ENCODE measurements at regions not wholly inside any gene's neighbourhood (a gene's known extent, or its start where the extent isn't known, plus 50 kb on each side); places are given as distances from the start of the nearest gene placed in this dataset.
"Not testable (repeated sequence)": the region's sequence is repeated elsewhere in the genome, so short reads cannot be mapped to it uniquely, and the experiment has no call there.

- DNase-seq, result no peak
Measured at GRCh38 chr3:26078539-26078938, 288.6 kb downstream of the OXSM start.

- no peak for DNase-seq
Measured at GRCh38 chr3:26081166-26081565, 291.3 kb downstream of the OXSM start.

GRCh38 chr3:26081806-26082205, 291.9 kb downstream of the OXSM start:
- no peak for DNase-seq

GRCh38 chr3:26082911-26083310, 293.0 kb downstream of the OXSM start:
- no peak for DNase-seq

GRCh38 chr3:26084629-26085028, 294.7 kb downstream of the OXSM start:
- no peak for DNase-seq

GRCh38 chr3:26087751-26088150, 297.9 kb downstream of the OXSM start:
- DNase-seq, result no peak

GRCh38 chr3:26089249-26089648, 299.4 kb downstream of the OXSM start:
- DNase-seq, result no peak

- no peak for DNase-seq
Measured at GRCh38 chr3:26090589-26090988, 300.7 kb downstream of the OXSM start.

- DNase-seq, result no peak
Measured at GRCh38 chr3:26091096-26091495, 301.2 kb downstream of the OXSM start.

- DNase-seq, result no peak
Measured at GRCh38 chr3:26091626-26092025, 301.7 kb downstream of the OXSM start.

- DNase-seq, result not testable (repeated sequence)
Measured at GRCh38 chr3:26097111-26097510, 307.2 kb downstream of the OXSM start.

- DNase-seq, result no peak
Measured at GRCh38 chr3:26099692-26100091, 309.8 kb downstream of the OXSM start.

- no peak for DNase-seq
Measured at GRCh38 chr3:26100176-26100575, 310.3 kb downstream of the OXSM start.

GRCh38 chr3:26102376-26102775, 312.5 kb downstream of the OXSM start:
- DNase-seq, result no peak

- no peak for DNase-seq
Measured at GRCh38 chr3:26104851-26105251, 315.0 kb downstream of the OXSM start.

GRCh38 chr3:26105261-26105660, 315.4 kb downstream of the OXSM start:
- DNase-seq, result no peak

GRCh38 chr3:26106228-26106627, 316.3 kb downstream of the OXSM start:
- DNase-seq, result no peak

GRCh38 chr3:26108846-26109489, 319.1 kb downstream of the OXSM start:
- DNase-seq, result no peak

GRCh38 chr3:26114851-26115250, 325.0 kb downstream of the OXSM start:
- DNase-seq, result no peak

- DNase-seq, result no peak
Measured at GRCh38 chr3:26118165-26118564, 328.3 kb downstream of the OXSM start.

- DNase-seq, result no peak
Measured at GRCh38 chr3:26132942-26133341, 343.1 kb downstream of the OXSM start.

GRCh38 chr3:26141296-26141695, 351.4 kb downstream of the OXSM start:
- DNase-seq, result no peak

- no peak for DNase-seq
Measured at GRCh38 chr3:26145769-26146168, 355.9 kb downstream of the OXSM start.

GRCh38 chr3:26157428-26157827, 367.5 kb downstream of the OXSM start:
- not testable (repeated sequence) for DNase-seq

GRCh38 chr3:26171006-26171405, 381.1 kb downstream of the OXSM start:
- no peak for DNase-seq

- no peak for DNase-seq
Measured at GRCh38 chr3:26191556-26191955, 401.7 kb downstream of the OXSM start.
